DMS153 treated with DMSO at 0.1 percent for 48 hours (cell line): ENCODE measurements at regions not wholly inside any gene's neighbourhood (a gene's known extent, or its start where the extent isn't known, plus 50 kb on each side); places are given as distances from the start of the nearest gene placed in this dataset.
"Not testable (repeated sequence)": the region's sequence is repeated elsewhere in the genome, so short reads cannot be mapped to it uniquely, and the experiment has no call there.

ENCODE experiments used
- DNase-seq: peaks from one replicate; lab custom pipeline; 2025; ENCODE audit not compliant: unreplicated experiment; lab: John Stamatoyannopoulos, UW

GRCh38 chr18:41073372-41073954, 881.6 kb upstream of the PIK3C3 start:
- DNase-seq: no peak

- no peak for DNase-seq
Observed at GRCh38 chr18:41072946-41073345, 882.1 kb upstream of the PIK3C3 start.

GRCh38 chr18:41071826-41072225, 883.2 kb upstream of the PIK3C3 start:
- no peak for DNase-seq

GRCh38 chr18:41069167-41069566, 885.9 kb upstream of the PIK3C3 start:
- DNase-seq: no peak

GRCh38 chr18:41064916-41065315, 890.1 kb upstream of the PIK3C3 start:
- DNase-seq: no peak

- DNase-seq: no peak
Observed at GRCh38 chr18:41060967-41061366, 894.1 kb upstream of the PIK3C3 start.

GRCh38 chr18:41059126-41059415, 896.0 kb upstream of the PIK3C3 start:
- no peak for DNase-seq

- DNase-seq: no peak
Observed at GRCh38 chr18:41058351-41059125, 896.5 kb upstream of the PIK3C3 start.

GRCh38 chr18:41052625-41053024, 902.4 kb upstream of the PIK3C3 start:
- DNase-seq: no peak

- not testable (repeated sequence) for DNase-seq
Observed at GRCh38 chr18:41046250-41046649, 908.8 kb upstream of the PIK3C3 start.

GRCh38 chr18:41043876-41044275, 911.2 kb upstream of the PIK3C3 start:
- no peak for DNase-seq

- DNase-seq: no peak
Observed at GRCh38 chr18:41042866-41043265, 912.2 kb upstream of the PIK3C3 start.

GRCh38 chr18:41038071-41038470, 917.0 kb upstream of the PIK3C3 start:
- no peak for DNase-seq

- DNase-seq: no peak
Observed at GRCh38 chr18:41036346-41036745, 918.7 kb upstream of the PIK3C3 start.

- DNase-seq: no peak
Observed at GRCh38 chr18:41034413-41034812, 920.6 kb upstream of the PIK3C3 start.

- DNase-seq: no peak
Observed at GRCh38 chr18:41025666-41026065, 929.4 kb upstream of the PIK3C3 start.

GRCh38 chr18:41024792-41025191, 930.2 kb upstream of the PIK3C3 start:
- DNase-seq: no peak

- no peak for DNase-seq
Observed at GRCh38 chr18:41022484-41022883, 932.5 kb upstream of the PIK3C3 start.

- no peak for DNase-seq
Observed at GRCh38 chr18:41021089-41021488, 933.9 kb upstream of the PIK3C3 start.

GRCh38 chr18:41012194-41012593, 942.8 kb upstream of the PIK3C3 start:
- DNase-seq: no peak

- DNase-seq: no peak
Observed at GRCh38 chr18:41009926-41010325, 945.1 kb upstream of the PIK3C3 start.

GRCh38 chr18:41004324-41004723, 950.7 kb upstream of the PIK3C3 start:
- no peak for DNase-seq

- DNase-seq: no peak
Observed at GRCh38 chr18:40995529-40995928, 959.5 kb upstream of the PIK3C3 start.
